ENCODE measurements at regions not wholly inside any gene's neighbourhood (a gene's known extent, or its start where the extent isn't known, plus 50 kb on each side); places are given as distances from the start of the nearest gene placed in this dataset.

DNA sequence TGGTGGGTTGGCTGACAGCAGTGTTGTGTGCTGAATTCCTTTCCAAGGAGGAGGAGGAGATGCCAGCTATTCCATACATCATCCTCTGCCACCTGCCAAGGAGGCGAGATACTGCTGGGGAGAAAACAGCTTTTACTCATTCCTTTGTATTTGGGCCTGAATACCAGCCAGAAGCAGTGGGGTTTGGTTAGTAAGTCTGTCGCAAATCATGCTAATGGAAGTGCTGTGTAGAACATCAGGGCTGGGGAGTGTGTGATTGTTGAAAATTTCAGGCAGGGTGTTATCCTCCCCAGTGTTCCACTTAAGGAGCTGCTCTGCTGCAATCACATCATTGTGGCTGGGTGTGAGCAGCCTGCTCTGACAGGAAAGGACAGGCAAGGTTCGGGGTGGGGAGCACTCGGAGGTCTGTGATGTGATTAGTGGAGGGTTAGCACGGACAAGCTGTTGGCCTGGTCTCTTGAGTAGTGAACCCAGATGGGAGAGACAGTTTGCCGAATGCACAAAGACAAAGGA lies 128.2 kb upstream of the DLX2 start (continued):
- TF ChIP-seq, protein P1, sequence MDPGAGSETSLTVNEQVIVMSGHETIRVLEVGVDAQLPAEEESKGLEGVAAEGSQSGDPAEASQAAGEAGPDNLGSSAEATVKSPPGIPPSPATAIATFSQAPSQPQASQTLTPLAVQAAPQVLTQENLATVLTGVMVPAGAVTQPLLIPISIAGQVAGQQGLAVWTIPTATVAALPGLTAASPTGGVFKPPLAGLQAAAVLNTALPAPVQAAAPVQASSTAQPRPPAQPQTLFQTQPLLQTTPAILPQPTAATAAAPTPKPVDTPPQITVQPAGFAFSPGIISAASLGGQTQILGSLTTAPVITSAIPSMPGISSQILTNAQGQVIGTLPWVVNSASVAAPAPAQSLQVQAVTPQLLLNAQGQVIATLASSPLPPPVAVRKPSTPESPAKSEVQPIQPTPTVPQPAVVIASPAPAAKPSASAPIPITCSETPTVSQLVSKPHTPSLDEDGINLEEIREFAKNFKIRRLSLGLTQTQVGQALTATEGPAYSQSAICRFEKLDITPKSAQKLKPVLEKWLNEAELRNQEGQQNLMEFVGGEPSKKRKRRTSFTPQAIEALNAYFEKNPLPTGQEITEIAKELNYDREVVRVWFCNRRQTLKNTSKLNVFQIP (CRISPR knock-in tag; IDR thresholded peaks at IDR 0.05; ENCODE audit: borderline replicate concordance, low read depth): no peak
- TF ChIP-seq OSR1 (CRISPR knock-in tag; IDR thresholded peaks at IDR 0.05): no peak
- no peak for TF ChIP-seq ZC3H10 (CRISPR knock-in tag; IDR thresholded peaks at IDR 0.05)
- TF ChIP-seq BACH2 (CRISPR knock-in tag; IDR thresholded peaks at IDR 0.05; ENCODE audit: borderline replicate concordance): no peak

DNA sequence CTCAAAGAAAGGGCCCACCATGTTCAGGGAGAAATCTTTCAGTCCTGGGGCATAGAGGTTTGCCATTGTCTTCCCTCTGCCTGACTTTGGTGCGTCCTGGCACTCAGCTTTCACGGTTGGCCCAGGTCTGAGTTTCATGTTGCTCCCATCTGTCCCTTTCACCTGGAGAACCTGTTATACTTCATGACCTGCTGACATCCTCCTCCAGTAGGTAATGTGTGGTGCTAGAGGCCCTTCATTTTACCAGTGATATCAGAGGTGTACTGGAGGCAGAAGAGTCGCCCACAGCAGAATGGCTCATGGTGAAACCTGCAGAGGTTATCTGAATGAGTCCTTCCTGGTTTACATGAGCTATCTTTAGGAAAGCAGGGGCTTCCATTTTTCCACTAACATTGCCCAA lies 128.8 kb upstream of the DLX2 start:
- TF ChIP-seq, protein P2, sequence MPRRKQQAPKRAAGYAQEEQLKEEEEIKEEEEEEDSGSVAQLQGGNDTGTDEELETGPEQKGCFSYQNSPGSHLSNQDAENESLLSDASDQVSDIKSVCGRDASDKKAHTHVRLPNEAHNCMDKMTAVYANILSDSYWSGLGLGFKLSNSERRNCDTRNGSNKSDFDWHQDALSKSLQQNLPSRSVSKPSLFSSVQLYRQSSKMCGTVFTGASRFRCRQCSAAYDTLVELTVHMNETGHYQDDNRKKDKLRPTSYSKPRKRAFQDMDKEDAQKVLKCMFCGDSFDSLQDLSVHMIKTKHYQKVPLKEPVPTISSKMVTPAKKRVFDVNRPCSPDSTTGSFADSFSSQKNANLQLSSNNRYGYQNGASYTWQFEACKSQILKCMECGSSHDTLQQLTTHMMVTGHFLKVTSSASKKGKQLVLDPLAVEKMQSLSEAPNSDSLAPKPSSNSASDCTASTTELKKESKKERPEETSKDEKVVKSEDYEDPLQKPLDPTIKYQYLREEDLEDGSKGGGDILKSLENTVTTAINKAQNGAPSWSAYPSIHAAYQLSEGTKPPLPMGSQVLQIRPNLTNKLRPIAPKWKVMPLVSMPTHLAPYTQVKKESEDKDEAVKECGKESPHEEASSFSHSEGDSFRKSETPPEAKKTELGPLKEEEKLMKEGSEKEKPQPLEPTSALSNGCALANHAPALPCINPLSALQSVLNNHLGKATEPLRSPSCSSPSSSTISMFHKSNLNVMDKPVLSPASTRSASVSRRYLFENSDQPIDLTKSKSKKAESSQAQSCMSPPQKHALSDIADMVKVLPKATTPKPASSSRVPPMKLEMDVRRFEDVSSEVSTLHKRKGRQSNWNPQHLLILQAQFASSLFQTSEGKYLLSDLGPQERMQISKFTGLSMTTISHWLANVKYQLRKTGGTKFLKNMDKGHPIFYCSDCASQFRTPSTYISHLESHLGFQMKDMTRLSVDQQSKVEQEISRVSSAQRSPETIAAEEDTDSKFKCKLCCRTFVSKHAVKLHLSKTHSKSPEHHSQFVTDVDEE (CRISPR knock-in tag; IDR thresholded peaks at IDR 0.05): no peak
- peak; percentile 23 for ATAC-seq

DNA sequence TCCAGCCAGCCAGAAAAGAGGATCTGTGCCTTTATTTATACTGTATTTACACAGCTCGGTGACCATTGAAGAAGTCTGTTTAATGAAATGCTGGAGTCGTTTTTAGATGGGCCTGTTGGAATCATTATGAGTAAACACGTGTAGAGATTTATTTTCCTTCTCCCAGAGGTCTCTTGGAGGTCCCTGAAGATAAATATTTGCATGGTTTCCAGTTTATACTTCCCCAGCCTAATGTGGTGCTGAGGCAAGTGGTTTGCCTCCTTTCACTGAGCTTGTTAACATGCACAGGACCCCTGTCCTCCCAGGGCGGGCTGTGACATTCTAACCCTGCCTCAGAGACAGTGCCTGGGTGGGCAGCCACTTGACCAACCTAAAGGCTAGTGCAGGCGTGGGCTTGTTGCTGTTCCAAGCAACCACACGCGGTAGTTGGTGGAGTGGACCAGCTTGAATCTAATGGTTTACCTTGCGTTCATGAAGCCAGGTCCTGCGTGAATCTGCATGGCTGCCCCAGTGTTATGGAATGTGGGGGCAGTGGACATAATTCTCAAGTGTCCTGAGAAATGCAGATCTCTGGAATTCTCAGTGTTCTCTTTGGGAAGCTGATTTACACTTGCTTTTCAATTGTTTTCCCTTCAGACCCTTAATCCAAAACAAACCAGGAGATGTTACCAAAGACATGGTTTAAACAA lies 130.2 kb upstream of the DLX2 start:
- TF ChIP-seq ZNF565 (CRISPR knock-in tag; conservative IDR thresholded peaks at IDR 0.05; ENCODE audit: low read depth) (no peak), ZFP3 (CRISPR knock-in tag; IDR thresholded peaks at IDR 0.05) (no peak), ZNF8 (CRISPR knock-in tag; IDR thresholded peaks at IDR 0.05) (no peak), ESRRG (CRISPR knock-in tag; IDR thresholded peaks at IDR 0.05) (no peak), TOX (CRISPR knock-in tag; IDR thresholded peaks at IDR 0.05; ENCODE audit: borderline replicate concordance) (no peak)
- TF ChIP-seq, protein P3, sequence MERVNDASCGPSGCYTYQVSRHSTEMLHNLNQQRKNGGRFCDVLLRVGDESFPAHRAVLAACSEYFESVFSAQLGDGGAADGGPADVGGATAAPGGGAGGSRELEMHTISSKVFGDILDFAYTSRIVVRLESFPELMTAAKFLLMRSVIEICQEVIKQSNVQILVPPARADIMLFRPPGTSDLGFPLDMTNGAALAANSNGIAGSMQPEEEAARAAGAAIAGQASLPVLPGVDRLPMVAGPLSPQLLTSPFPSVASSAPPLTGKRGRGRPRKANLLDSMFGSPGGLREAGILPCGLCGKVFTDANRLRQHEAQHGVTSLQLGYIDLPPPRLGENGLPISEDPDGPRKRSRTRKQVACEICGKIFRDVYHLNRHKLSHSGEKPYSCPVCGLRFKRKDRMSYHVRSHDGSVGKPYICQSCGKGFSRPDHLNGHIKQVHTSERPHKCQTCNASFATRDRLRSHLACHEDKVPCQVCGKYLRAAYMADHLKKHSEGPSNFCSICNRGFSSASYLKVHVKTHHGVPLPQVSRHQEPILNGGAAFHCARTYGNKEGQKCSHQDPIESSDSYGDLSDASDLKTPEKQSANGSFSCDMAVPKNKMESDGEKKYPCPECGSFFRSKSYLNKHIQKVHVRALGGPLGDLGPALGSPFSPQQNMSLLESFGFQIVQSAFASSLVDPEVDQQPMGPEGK (CRISPR knock-in tag; IDR thresholded peaks at IDR 0.05; ENCODE audit: borderline replicate concordance): no peak
- TF ChIP-seq, protein P1 (CRISPR knock-in tag; IDR thresholded peaks at IDR 0.05; ENCODE audit: borderline replicate concordance, low read depth): no peak

DNA sequence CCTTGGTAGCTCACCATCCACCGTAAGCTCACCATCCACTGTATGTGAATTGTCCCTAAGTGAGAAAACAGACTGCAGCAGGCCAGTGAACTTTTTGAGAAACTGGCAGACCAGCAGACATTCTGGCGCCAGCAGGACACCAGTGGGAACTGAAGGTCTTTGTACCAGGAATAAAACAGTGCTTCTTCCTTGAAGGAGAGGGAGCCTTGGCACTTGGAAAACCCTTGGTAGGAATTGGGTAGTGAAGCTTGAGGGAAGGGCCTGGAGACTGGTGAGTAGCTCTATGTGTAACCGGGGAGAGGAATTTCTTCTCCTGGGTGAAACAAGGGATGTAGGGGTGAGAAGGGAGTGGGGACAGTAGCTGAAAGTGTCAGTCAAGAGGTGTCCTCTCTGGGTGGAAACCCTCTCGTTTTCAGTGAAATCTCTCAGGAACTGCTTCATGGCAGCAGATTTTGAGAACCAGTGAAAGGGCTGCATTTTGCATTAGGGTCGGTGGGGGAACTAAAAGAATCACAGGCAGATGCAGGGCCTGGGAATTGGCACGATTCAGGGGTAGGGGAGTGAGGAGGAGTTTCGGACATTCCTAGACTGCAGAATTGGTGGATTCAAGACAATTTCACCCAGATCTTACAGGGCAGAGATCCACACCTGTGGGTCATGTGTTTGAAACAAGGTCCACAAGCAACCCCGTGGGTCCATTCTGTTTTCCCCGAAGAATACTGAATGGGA lies 131.5 kb upstream of the DLX2 start:
- no peak for ATAC-seq
- TF ChIP-seq, protein P4, sequence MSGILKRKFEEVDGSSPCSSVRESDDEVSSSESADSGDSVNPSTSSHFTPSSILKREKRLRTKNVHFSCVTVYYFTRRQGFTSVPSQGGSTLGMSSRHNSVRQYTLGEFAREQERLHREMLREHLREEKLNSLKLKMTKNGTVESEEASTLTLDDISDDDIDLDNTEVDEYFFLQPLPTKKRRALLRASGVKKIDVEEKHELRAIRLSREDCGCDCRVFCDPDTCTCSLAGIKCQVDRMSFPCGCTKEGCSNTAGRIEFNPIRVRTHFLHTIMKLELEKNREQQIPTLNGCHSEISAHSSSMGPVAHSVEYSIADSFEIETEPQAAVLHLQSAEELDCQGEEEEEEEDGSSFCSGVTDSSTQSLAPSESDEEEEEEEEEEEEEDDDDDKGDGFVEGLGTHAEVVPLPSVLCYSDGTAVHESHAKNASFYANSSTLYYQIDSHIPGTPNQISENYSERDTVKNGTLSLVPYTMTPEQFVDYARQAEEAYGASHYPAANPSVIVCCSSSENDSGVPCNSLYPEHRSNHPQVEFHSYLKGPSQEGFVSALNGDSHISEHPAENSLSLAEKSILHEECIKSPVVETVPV (CRISPR knock-in tag; IDR thresholded peaks at IDR 0.05): no peak
- TF ChIP-seq ZNF70 (CRISPR knock-in tag; IDR thresholded peaks at IDR 0.05) (no peak), SNAI2 (CRISPR knock-in tag; IDR thresholded peaks at IDR 0.05) (no peak), GLIS3 (CRISPR knock-in tag; IDR thresholded peaks at IDR 0.05) (no peak), ESRRG (CRISPR knock-in tag; IDR thresholded peaks at IDR 0.05) (no peak)
- TF ChIP-seq, protein P3 (CRISPR knock-in tag; IDR thresholded peaks at IDR 0.05; ENCODE audit: borderline replicate concordance): no peak

More for the DNA sequence above, 130.2 kb upstream of the DLX2 start:
- ATAC-seq: no peak

All from SK-N-SH treated with all-trans-retinoic acid at 6 μM for 48 hours (cell line).